T-cell (primary cell): ENCODE measurements at regions not wholly inside any gene's neighbourhood (a gene's known extent, or its start where the extent isn't known, plus 50 kb on each side); places are given as distances from the start of the nearest gene placed in this dataset.
A peak's percentile ranks its signal among the peaks of the same experiment; 100 is the strongest.

Experiments
- ATAC-seq, 4 experiments: fragments of 200-7000 bp in 3 of 4; fragments of 150-1000 bp in 1 of 4; cut with Tn5 transposase; replicated peaks in 1 of 4; 1 replicate in 3 of 4; 2 replicates in 1 of 4; pipeline ENCODE4 v1.10.0; 2021; ENCODE audit warnings: moderate library complexity in 3 of 4, mild to moderate bottlenecking in 2 of 4, moderate number of reproducible peaks in 1 of 4
- CTCF ChIA-PET, 2 donors: fragments of 300-600 bp; sonication (Branson Sonifier 250); formaldehyde crosslinking; loops; one replicate each; lab custom pipeline; 2022; ENCODE audit warnings: antibody characterized with exemption in 2 of 2; lab: Charles Lee
- POLR2A ChIA-PET, 2 donors: fragments of 300-600 bp; sonication (Branson Sonifier 250); formaldehyde crosslinking; loops; one replicate each; lab custom pipeline; 2022; ENCODE audit warnings: antibody characterized with exemption in 2 of 2; lab: Charles Lee
- DNase-seq, 35 experiments: peaks; one replicate each; pipeline versions ENCODE4 v3.0.0 to v3.0.0-alpha.2; 2013 to 2023
- H3K27ac ChIP-seq: one replicate; pipeline ENCODE4 v1.5.1; 2013; ENCODE audit warnings: low read length
- H3K27me3 ChIP-seq, 2 experiments: replicated peaks in 1 of 2; 1 replicate in 1 of 2; 2 replicates in 1 of 2; pipeline versions ENCODE4 v1.6.1 to v1.7.0; 2013; ENCODE audit warnings: low read length in 1 of 2, mixed read lengths in 1 of 2; ENCODE audit not compliant: control insufficient read depth in 2 of 2, insufficient read depth in 2 of 2; ENCODE audit errors: extremely low read depth in 1 of 2
- H3K36me3 ChIP-seq, 2 donors: 1 replicate in 1 of 2; 2 replicates in 1 of 2; pipeline versions ENCODE4 v1.6.1 to v1.7.0; 2013; ENCODE audit warnings: low read length in 1 of 2; ENCODE audit not compliant: control insufficient read depth in 2 of 2, insufficient read depth in 1 of 2; ENCODE audit errors: extremely low read depth in 1 of 2
- H3K4me1 ChIP-seq, 2 experiments: 1 replicate in 1 of 2; 2 replicates in 1 of 2; pipeline versions ENCODE4 v1.6.1 to v1.7.0; 2013; ENCODE audit warnings: low read length in 2 of 2, mixed read lengths in 1 of 2; ENCODE audit not compliant: insufficient read depth in 2 of 2, control insufficient read depth in 1 of 2; ENCODE audit errors: extremely low read depth in 1 of 2
- H3K4me3 ChIP-seq, 2 donors: 1 replicate in 1 of 2; 2 replicates in 1 of 2; pipeline versions ENCODE4 v1.5.1 to v1.7.0; 2013; ENCODE audit warnings: mild to moderate bottlenecking in 2 of 2, low read length in 1 of 2, moderate library complexity in 1 of 2; ENCODE audit not compliant: control insufficient read depth in 1 of 2; ENCODE audit errors: extremely low read depth in 1 of 2
- H3K9me3 ChIP-seq: 2 replicates; pipeline ENCODE4 v1.7.0; 2013
- H3K27ac Mint-ChIP-seq, 2 donors: one replicate each; pipeline ENCODE4 v1.8.0; 2020 to 2021; ENCODE audit warnings: mild to moderate bottlenecking in 2 of 2, mixed read lengths in 2 of 2
- H3K27me3 Mint-ChIP-seq, 2 donors: one replicate each; pipeline ENCODE4 v1.8.0; 2021 to 2022; ENCODE audit warnings: mixed read lengths in 2 of 2
- H3K36me3 Mint-ChIP-seq: one replicate; pipeline ENCODE4 v1.8.0; 2021; ENCODE audit warnings: mixed read lengths
- H3K4me1 Mint-ChIP-seq, 3 donors: one replicate each; pipeline ENCODE4 v1.8.0; 2020 to 2022; ENCODE audit warnings: mixed read lengths in 3 of 3, mild to moderate bottlenecking in 1 of 3
- H3K4me3 Mint-ChIP-seq, 3 donors: one replicate each; pipeline ENCODE4 v1.8.0; 2020 to 2022; ENCODE audit warnings: mild to moderate bottlenecking in 3 of 3, mixed read lengths in 3 of 3, moderate library complexity in 3 of 3
- H3K9me3 Mint-ChIP-seq, 3 donors: one replicate each; pipeline ENCODE4 v1.8.0; 2020 to 2022; ENCODE audit warnings: mixed read lengths in 3 of 3
- WGBS: methylation state at CpG from one replicate; pipeline ENCODE4 v1.1.5; 2013; ENCODE audit warnings: missing lambda C conversion rate; ENCODE audit not compliant: insufficient coverage; 5-methylcytosine and 5-hydroxymethylcytosine counted together

DNA sequence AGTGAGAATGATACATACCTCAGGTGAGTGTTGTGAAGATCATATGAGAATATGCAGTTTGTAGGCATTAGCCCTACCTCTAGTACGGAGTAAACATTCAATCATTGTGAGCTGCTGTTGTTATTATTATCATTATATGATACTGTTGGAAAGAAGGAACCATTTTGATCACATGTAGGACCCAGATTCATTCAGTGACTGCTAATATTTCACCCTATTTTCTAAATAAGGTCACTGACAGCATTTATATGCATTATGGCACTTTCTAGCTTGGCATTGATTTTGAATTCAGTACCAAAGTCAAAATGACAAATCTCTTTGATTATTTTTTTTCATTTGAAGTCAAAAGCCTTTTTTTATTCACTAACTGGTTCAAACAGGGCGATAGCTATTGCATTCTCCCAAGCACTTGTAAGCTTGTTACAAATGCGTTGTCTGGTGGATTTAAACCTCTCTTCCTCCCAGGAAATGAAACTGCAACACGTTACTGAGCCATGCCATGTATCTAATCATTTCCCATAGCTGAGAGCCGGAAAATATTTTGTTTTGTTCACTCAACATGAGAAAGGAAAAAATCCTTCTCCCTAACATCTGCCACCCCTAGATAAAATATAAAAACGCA is 320.8 kb upstream of the SGCD start:
- Mint-ChIP-seq H3K4me3 (no peak overlapping the region), H3K27ac (peak overlapping the region in 1 of 2 donors; percentile 2), H3K4me1 (no peaks in the 10 kb centered on the region), H3K36me3 (no peaks in the 10 kb centered on the region), H3K27me3 (peaks cover 9 to 13% of the 10 kb centered on the region in 2 donors), H3K9me3 (no peaks in the 10 kb centered on the region)
- WGBS = 67% methylated on average over 3 of the region's 6 CpGs
- ATAC-seq (no peak), DNase-seq (no peak)
- peaks cover 0 to 3% of the 10 kb centered on the region in 2 experiments for H3K27me3 ChIP-seq
- ChIA-PET CTCF (interaction anchor here in 1 of 2 donors (0.6 kb wide), 1 partner anchor 13 kb away, joined by 7 read pairs; no protein-coding TSS in a partner anchor), POLR2A (no interaction called here)
- no peaks in the 10 kb centered on the region for H3K4me1 ChIP-seq
- no peaks in the 10 kb centered on the region for H3K9me3 ChIP-seq
- H3K27ac ChIP-seq = no peak overlapping the region
- H3K36me3 ChIP-seq = no peaks in the 10 kb centered on the region
- H3K4me3 ChIP-seq = no peak overlapping the region

- peaks cover 11 to 13% of the 10 kb centered on the region in 2 donors for H3K27me3 Mint-ChIP-seq
- H3K4me3 Mint-ChIP-seq = no peak overlapping the region
- no peak for ATAC-seq
- Histone ChIP-seq H3K4me3 (no peak overlapping the region), H3K27me3 (peaks cover 0 to 5% of the 10 kb centered on the region in 2 experiments), H3K9me3 (no peaks in the 10 kb centered on the region), H3K36me3 (no peaks in the 10 kb centered on the region), H3K4me1 (no peaks in the 10 kb centered on the region), H3K27ac (no peak overlapping the region)
- POLR2A ChIA-PET = no interaction called here
- no peaks in the 10 kb centered on the region for H3K36me3 Mint-ChIP-seq
- no peak for DNase-seq
- WGBS = no CpG with 5 or more reads among the region's 1 CpG
- no peak overlapping the region for H3K27ac Mint-ChIP-seq
- H3K9me3 Mint-ChIP-seq = no peaks in the 10 kb centered on the region
- CTCF ChIA-PET = no interaction called here
- no peaks in the 10 kb centered on the region for H3K4me1 Mint-ChIP-seq
These were observed 318.1 kb upstream of the SGCD start for GRCh38 chr5:156008844-156009243.

DNA sequence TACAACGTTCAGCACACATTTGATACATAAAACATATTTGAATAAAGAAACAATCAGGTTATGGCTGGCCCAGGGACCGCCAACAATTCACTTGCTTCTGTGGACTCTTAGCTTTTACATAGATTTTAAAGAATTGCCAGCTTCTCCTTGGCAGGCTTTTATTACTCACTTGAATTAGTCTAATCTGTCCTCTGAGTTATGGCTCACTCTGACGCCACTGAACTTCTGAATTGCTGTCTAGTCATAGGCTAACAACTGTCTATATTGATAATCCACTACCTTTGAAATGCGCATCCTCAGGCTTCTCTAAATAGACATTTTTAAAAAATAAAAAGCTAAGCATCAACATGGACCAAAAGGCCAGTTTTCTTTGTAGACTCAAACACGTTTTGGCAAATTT is 317.4 kb upstream of the SGCD start:
- no peaks in the 10 kb centered on the region for H3K9me3 Mint-ChIP-seq
- H3K27ac Mint-ChIP-seq = no peak overlapping the region
- H3K27me3 Mint-ChIP-seq = peaks cover 9 to 12% of the 10 kb centered on the region in 2 donors
- peaks cover 0 to 5% of the 10 kb centered on the region in 2 experiments for H3K27me3 ChIP-seq
- no peak for ATAC-seq
- no peak overlapping the region for H3K4me3 ChIP-seq
- H3K4me1 Mint-ChIP-seq = no peaks in the 10 kb centered on the region
- no peak overlapping the region for H3K4me3 Mint-ChIP-seq
- no peaks in the 10 kb centered on the region for H3K36me3 ChIP-seq
- WGBS = 90% methylated on average over 2 of the region's 5 CpGs
- CTCF ChIA-PET = no interaction called here
- H3K36me3 Mint-ChIP-seq = no peaks in the 10 kb centered on the region
- H3K4me1 ChIP-seq = no peaks in the 10 kb centered on the region
- POLR2A ChIA-PET = no interaction called here
- no peak overlapping the region for H3K27ac ChIP-seq
- no peaks in the 10 kb centered on the region for H3K9me3 ChIP-seq
- DNase-seq = no peak

GRCh38 chr5:156015137-156015536 is 311.8 kb upstream of the SGCD start:
- H3K4me1 Mint-ChIP-seq = no peaks in the 10 kb centered on the region
- no peaks in the 10 kb centered on the region for H3K36me3 ChIP-seq
- ATAC-seq (no peak), DNase-seq (no peak)
- H3K4me3 Mint-ChIP-seq = no peak overlapping the region
- no CpG with 5 or more reads among the region's 1 CpG for WGBS
- H3K27me3 ChIP-seq = peaks cover 0 to 5% of the 10 kb centered on the region in 2 experiments
- POLR2A ChIA-PET = no interaction called here
- no peak overlapping the region for H3K27ac Mint-ChIP-seq
- no peaks in the 10 kb centered on the region for H3K4me1 ChIP-seq
- H3K9me3 ChIP-seq = no peaks in the 10 kb centered on the region
- H3K36me3 Mint-ChIP-seq = no peaks in the 10 kb centered on the region
- H3K9me3 Mint-ChIP-seq = no peaks in the 10 kb centered on the region
- no peak overlapping the region for H3K4me3 ChIP-seq
- CTCF ChIA-PET = no interaction called here
- H3K27ac ChIP-seq = no peak overlapping the region
- H3K27me3 Mint-ChIP-seq = peaks cover 0 to 8% of the 10 kb centered on the region in 2 donors

DNA sequence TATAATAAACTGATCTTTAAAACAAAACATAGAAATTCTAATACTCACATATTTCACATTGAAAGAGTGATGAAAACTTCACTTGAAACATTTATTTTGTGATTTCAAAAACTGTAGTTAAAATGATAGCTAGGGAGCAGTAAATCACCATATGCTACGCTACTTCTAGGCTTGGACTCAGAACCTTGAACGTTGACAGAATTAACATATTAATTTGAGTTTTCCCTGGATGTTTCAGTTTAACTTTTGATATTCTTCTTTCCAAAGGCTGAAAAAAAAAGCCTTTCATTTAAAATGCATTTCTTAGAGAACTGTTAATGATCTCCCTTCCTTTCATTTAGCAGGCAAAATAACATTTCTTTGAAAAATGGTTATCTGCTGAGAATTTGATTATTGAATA is 307.8 kb upstream of the SGCD start:
- Histone ChIP-seq H3K36me3 (no peaks in the 10 kb centered on the region), H3K9me3 (no peaks in the 10 kb centered on the region), H3K4me1 (no peaks in the 10 kb centered on the region), H3K27ac (no peak overlapping the region), H3K4me3 (no peak overlapping the region), H3K27me3 (peaks cover 0 to 3% of the 10 kb centered on the region in 2 experiments)
- H3K27ac Mint-ChIP-seq = no peak overlapping the region
- H3K36me3 Mint-ChIP-seq = no peaks in the 10 kb centered on the region
- H3K27me3 Mint-ChIP-seq = peaks cover 8 to 11% of the 10 kb centered on the region in 2 donors
- no peak for DNase-seq
- no peaks in the 10 kb centered on the region for H3K9me3 Mint-ChIP-seq
- POLR2A ChIA-PET = no interaction called here
- no peaks in the 10 kb centered on the region for H3K4me1 Mint-ChIP-seq
- CTCF ChIA-PET = no interaction called here
- no peak for ATAC-seq
- no peak overlapping the region for H3K4me3 Mint-ChIP-seq
- WGBS = no CpG with 5 or more reads among the region's 2 CpGs

GRCh38 chr5:156019571-156020180 is 307.3 kb upstream of the SGCD start:
- 58% methylated on average over 4 of the region's 7 CpGs for WGBS
- no peaks in the 10 kb centered on the region for H3K36me3 ChIP-seq
- H3K36me3 Mint-ChIP-seq = no peaks in the 10 kb centered on the region
- ChIA-PET POLR2A (no interaction called here), CTCF (no interaction called here)
- H3K27ac Mint-ChIP-seq = no peak overlapping the region
- H3K9me3 ChIP-seq = no peaks in the 10 kb centered on the region
- no peak overlapping the region for H3K4me3 Mint-ChIP-seq
- ATAC-seq (no peak), DNase-seq (no peak)
- peaks cover 0 to 3% of the 10 kb centered on the region in 2 experiments for H3K27me3 ChIP-seq
- no peak overlapping the region for H3K4me3 ChIP-seq
- no peaks in the 10 kb centered on the region for H3K4me1 Mint-ChIP-seq
- no peak overlapping the region for H3K27ac ChIP-seq
- H3K9me3 Mint-ChIP-seq = no peaks in the 10 kb centered on the region
- H3K27me3 Mint-ChIP-seq = peaks cover 8% of the 10 kb centered on the region in 2 donors
- H3K4me1 ChIP-seq = no peaks in the 10 kb centered on the region
